BJ (cell line): ENCODE measurements at regions not wholly inside any gene's neighbourhood (a gene's known extent, or its start where the extent isn't known, plus 50 kb on each side); places are given as distances from the start of the nearest gene placed in this dataset.

Experiments used
- CTCF ChIA-PET: fragments of 350-600 bp; formaldehyde crosslinking; extraction: SDS; loops from one replicate; lab custom pipeline; 2021; ENCODE audit warnings: antibody characterized with exemption, inconsistent platforms; lab: Yijun Ruan, JAX
- POLR2A ChIA-PET: fragments of 300-600 bp; sonication (Branson Sonifier 250); formaldehyde crosslinking; extraction: SDS; loops from one replicate; lab custom pipeline; 2021; ENCODE audit warnings: antibody characterized with exemption; lab: Charles Lee
- DNase-seq: peaks from one replicate; pipeline ENCODE4 v3.0.0-alpha.2; 2011; ENCODE audit warnings: low read depth
- H3K27me3 ChIP-seq: 2 replicates; pipeline ENCODE4 v1.6.0; 2011; ENCODE audit warnings: low read length; ENCODE audit not compliant: control insufficient read depth, insufficient read depth
- H3K36me3 ChIP-seq: 2 replicates; pipeline ENCODE4 v1.5.1; 2011; ENCODE audit warnings: low read length; ENCODE audit not compliant: control insufficient read depth, insufficient read depth
- H3K4me3 ChIP-seq: 2 replicates; pipeline ENCODE4 v1.5.1; 2011; ENCODE audit warnings: low read depth, mild to moderate bottlenecking, control low read depth, low read length
- TF ChIP-seq, protein P1 (sequence below): IDR thresholded peaks from 2 replicates; pipeline ENCODE4 v1.5.1; 2011; ENCODE audit warnings: low read depth, mild to moderate bottlenecking, control low read depth, inconsistent platforms, low read length, moderate library complexity; ENCODE audit not compliant: insufficient read depth

GRCh38 chr3:72595927-72596610, 252.2 kb downstream of the SHQ1 start:
- CTCF ChIA-PET: interaction anchor here (0.7 to 2.7 kb wide), 3 partner anchors 10 to 19 kb away, joined by 3 to 6 read pairs (median 5); no protein-coding TSS in a partner anchor
- POLR2A ChIA-PET: interaction anchor here (0.6 kb wide), 1 partner anchor 1123 kb away, joined by 3 read pairs; no protein-coding TSS in a partner anchor
- peaks cover 3% of the 10 kb centered on the region; the same call in 1 of the 2 replicates for H3K27me3 ChIP-seq
- no peak overlapping the region for H3K4me3 ChIP-seq
- DNase-seq: no peak
- H3K36me3 ChIP-seq: no peaks in the 10 kb centered on the region
- TF ChIP-seq, protein P1, sequence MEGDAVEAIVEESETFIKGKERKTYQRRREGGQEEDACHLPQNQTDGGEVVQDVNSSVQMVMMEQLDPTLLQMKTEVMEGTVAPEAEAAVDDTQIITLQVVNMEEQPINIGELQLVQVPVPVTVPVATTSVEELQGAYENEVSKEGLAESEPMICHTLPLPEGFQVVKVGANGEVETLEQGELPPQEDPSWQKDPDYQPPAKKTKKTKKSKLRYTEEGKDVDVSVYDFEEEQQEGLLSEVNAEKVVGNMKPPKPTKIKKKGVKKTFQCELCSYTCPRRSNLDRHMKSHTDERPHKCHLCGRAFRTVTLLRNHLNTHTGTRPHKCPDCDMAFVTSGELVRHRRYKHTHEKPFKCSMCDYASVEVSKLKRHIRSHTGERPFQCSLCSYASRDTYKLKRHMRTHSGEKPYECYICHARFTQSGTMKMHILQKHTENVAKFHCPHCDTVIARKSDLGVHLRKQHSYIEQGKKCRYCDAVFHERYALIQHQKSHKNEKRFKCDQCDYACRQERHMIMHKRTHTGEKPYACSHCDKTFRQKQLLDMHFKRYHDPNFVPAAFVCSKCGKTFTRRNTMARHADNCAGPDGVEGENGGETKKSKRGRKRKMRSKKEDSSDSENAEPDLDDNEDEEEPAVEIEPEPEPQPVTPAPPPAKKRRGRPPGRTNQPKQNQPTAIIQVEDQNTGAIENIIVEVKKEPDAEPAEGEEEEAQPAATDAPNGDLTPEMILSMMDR: no peak

- TF ChIP-seq, protein P1: no peak
- H3K4me3 ChIP-seq: no peak overlapping the region
- ChIA-PET CTCF (no interaction called here), POLR2A (no interaction called here)
- 0 out of 2 replicates have a peak, but pooled peaks cover 1% of the 10 kb centered on the region for H3K27me3 ChIP-seq
- H3K36me3 ChIP-seq: no peaks in the 10 kb centered on the region
- no peak for DNase-seq
Measured at GRCh38 chr3:72595376-72595775, 252.9 kb downstream of the SHQ1 start.

DNA sequence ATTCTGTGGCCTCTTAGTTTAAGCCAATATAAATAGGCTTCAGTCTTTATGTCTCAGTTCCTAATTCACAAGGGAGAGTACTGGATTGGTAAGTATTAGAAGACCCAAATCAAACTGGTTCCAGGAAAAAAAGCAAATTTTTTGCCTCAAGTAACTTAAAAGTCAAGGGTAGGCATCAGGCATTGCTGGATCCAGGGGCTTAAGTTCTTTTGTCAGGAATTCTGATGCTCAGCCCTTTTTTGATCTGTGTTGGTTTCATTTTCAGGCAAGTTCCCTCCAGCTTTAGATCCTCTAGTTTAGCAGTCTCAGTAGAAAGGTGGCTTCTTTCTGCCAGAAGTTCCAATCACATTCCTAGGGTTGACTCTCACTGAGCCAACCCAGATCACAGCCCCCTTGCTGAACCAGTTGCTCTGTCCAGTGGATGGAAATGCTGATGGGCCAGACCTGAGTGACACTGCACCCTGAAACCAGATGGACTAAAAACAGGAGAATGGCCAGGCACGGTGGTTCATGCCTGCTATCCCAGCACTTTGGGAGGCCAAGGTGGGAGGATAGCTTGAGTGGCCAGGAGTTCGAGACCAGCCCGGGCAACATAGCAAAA, 253.5 kb downstream of the SHQ1 start:
- Histone ChIP-seq H3K27me3 (no peaks in the 10 kb centered on the region), H3K4me3 (no peak overlapping the region), H3K36me3 (no peaks in the 10 kb centered on the region)
- CTCF ChIA-PET: no interaction called here
- TF ChIP-seq, protein P1: no peak
- POLR2A ChIA-PET: no interaction called here
- no peak for DNase-seq

- no peaks in the 10 kb centered on the region for H3K27me3 ChIP-seq
- no peak overlapping the region for H3K4me3 ChIP-seq
- no peak for DNase-seq
- ChIA-PET POLR2A (interaction anchor here (0.5 kb wide), 1 partner anchor 319 kb away, joined by 4 read pairs; no protein-coding TSS in a partner anchor), CTCF (no interaction called here)
- no peaks in the 10 kb centered on the region for H3K36me3 ChIP-seq
- TF ChIP-seq, protein P1: no peak
Measured at GRCh38 chr3:72593881-72594397, 254.3 kb downstream of the SHQ1 start.
